ENCODE measurements at regions not wholly inside any gene's neighbourhood (a gene's known extent, or its start where the extent isn't known, plus 50 kb on each side); places are given as distances from the start of the nearest gene placed in this dataset.

GRCh38 chr9:91491624-91492023, 68.0 kb upstream of the NFIL3 start:
- no peak for TF ChIP-seq POLR2A (IDR thresholded peaks at IDR 0.05; ENCODE audit: low read depth)
- TF ChIP-seq EP300 (IDR thresholded peaks at IDR 0.05): no peak

All from esophagus muscularis mucosa (tissue), 2 donors.